ENCODE measurements at regions not wholly inside any gene's neighbourhood (a gene's known extent, or its start where the extent isn't known, plus 50 kb on each side); places are given as distances from the start of the nearest gene placed in this dataset.

- Histone ChIP-seq H3K27ac (peak overlapping the region in 1 of 2 donors; percentile 65), H3K9me3 (no peaks in the 10 kb centered on the region), H3K27me3 (no peaks in the 10 kb centered on the region), H3K4me1 (no peaks in the 10 kb centered on the region), H3K4me3 (no peak overlapping the region), H3K36me3 (no peaks in the 10 kb centered on the region)
- peak in 1 of 2 donors; percentile 39 for DNase-seq (ENCODE audit: low spot score in 2 of 2)
- TF ChIP-seq POLR2AphosphoS5 (IDR thresholded peaks at IDR 0.05) (peak in 1 of 3 donors; percentile 45), POLR2A (IDR thresholded peaks at IDR 0.05) (no peak)
- TF ChIP-seq, protein P1, sequence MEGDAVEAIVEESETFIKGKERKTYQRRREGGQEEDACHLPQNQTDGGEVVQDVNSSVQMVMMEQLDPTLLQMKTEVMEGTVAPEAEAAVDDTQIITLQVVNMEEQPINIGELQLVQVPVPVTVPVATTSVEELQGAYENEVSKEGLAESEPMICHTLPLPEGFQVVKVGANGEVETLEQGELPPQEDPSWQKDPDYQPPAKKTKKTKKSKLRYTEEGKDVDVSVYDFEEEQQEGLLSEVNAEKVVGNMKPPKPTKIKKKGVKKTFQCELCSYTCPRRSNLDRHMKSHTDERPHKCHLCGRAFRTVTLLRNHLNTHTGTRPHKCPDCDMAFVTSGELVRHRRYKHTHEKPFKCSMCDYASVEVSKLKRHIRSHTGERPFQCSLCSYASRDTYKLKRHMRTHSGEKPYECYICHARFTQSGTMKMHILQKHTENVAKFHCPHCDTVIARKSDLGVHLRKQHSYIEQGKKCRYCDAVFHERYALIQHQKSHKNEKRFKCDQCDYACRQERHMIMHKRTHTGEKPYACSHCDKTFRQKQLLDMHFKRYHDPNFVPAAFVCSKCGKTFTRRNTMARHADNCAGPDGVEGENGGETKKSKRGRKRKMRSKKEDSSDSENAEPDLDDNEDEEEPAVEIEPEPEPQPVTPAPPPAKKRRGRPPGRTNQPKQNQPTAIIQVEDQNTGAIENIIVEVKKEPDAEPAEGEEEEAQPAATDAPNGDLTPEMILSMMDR (IDR thresholded peaks at IDR 0.05) = no peak
- intact Hi-C loops (cut with DNase I; ENCODE audit: low total_unique reads) = no loop called here
Observed at GRCh38 chr1:81550753-81551152, 250.0 kb upstream of the ADGRL2 start.

DNA sequence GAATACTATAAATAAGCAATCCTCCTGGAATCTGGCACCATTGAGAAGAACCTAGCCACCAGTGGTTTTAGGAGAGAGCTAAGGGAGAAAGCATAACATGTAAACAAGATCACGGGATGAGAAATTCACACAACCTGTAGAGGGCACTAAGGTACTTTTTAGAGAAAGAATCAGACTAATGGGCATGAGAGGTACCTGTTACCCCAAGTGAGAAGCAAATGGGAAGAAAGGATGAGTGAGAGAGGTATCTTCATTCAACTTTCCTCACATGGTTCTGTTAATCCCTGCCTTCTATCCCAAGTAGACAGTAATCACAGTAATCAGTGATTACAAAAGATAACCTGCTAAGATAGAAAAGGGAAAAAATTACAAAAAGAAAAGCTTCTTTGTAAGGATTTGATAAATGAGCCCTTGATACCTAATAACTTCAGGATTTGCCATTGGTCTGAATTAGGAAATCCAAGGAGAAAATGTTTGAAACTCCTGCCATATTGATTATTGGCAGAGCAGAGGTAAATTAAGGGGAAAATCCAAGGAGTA lies 251.1 kb upstream of the ADGRL2 start:
- TF ChIP-seq POLR2A (IDR thresholded peaks at IDR 0.05) (no peak), POLR2AphosphoS5 (IDR thresholded peaks at IDR 0.05) (no peak)
- TF ChIP-seq, protein P1 (IDR thresholded peaks at IDR 0.05) = no peak

DNA sequence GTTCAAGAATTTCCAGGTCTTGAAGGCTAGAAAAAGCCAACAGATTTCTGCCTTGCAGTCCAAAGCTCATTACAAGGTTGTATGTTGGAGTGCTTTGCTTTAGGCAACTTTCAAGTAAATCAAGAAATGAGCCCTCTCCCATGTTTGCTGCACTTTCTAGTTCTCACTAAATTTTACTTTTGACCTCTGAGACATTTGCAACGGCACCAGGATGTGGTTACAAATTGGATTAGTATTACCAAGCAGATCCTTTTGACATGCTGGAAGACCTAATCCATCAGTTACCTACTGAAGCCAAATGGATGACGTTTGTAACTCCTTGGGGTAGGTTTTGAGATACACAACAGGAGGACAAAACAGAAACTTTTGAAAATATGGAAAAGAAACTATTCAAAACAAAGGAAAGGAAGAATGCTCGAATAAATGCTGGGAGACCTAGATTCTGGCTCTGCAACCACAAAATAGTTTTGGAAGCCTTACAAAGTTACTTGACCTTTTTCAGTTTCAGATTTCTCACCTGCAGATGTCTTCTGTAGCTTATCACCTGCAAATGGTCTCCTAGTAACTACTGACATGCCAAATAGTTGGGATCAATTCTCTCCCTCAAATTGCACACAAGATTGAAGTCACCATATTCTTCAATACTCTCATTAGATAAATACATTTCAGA lies 251.7 kb upstream of the ADGRL2 start:
- Histone ChIP-seq H3K4me1 (no peaks in the 10 kb centered on the region), H3K27ac (peak overlapping the region in 1 of 2 donors; percentile 5), H3K4me3 (no peak overlapping the region), H3K27me3 (no peaks in the 10 kb centered on the region), H3K36me3 (no peaks in the 10 kb centered on the region), H3K9me3 (no peaks in the 10 kb centered on the region)
- DNase-seq (ENCODE audit: low spot score in 2 of 2) = no peak
- no peak for TF ChIP-seq POLR2A (IDR thresholded peaks at IDR 0.05)
- TF ChIP-seq, protein P1 (IDR thresholded peaks at IDR 0.05) = no peak
- TF ChIP-seq POLR2AphosphoS5 (IDR thresholded peaks at IDR 0.05) = no peak
- intact Hi-C loops (cut with DNase I; ENCODE audit: low total_unique reads) = no loop called here

More for the DNA sequence above, 251.1 kb upstream of the ADGRL2 start:
- Histone ChIP-seq H3K27ac (peak overlapping the region in 1 of 2 donors; percentile 5), H3K9me3 (no peaks in the 10 kb centered on the region), H3K4me1 (no peaks in the 10 kb centered on the region), H3K36me3 (no peaks in the 10 kb centered on the region), H3K27me3 (no peaks in the 10 kb centered on the region), H3K4me3 (no peak overlapping the region)
- intact Hi-C loops (cut with DNase I; ENCODE audit: low total_unique reads) = no loop called here
- no peak for DNase-seq (ENCODE audit: low spot score in 2 of 2)

DNA sequence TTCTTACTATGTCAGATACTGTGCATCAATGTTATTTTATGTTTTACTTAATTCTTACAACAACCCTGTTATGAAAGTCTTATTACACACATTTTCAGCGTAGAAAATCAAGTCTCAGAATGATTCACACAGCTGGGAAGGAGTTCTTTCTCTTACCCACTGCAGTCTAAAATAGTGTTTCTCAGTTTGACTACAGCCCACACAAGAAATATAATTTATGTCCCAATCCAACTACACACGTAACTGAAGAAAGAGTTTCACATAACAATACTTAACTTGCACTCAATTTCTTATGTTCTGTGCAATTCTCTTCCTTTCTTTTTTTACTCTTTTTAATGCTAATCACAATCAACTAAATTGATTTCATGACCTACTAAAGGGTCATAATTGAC lies 252.8 kb upstream of the ADGRL2 start:
- TF ChIP-seq, protein P1 (IDR thresholded peaks at IDR 0.05) = no peak
- TF ChIP-seq POLR2A (IDR thresholded peaks at IDR 0.05) (no peak), POLR2AphosphoS5 (IDR thresholded peaks at IDR 0.05) (no peak)
- DNase-seq (ENCODE audit: low spot score in 2 of 2) = no peak
- Histone ChIP-seq H3K27ac (no peak overlapping the region), H3K27me3 (no peaks in the 10 kb centered on the region), H3K4me3 (no peak overlapping the region), H3K36me3 (no peaks in the 10 kb centered on the region), H3K4me1 (no peaks in the 10 kb centered on the region), H3K9me3 (no peaks in the 10 kb centered on the region)
- intact Hi-C loops (cut with DNase I; ENCODE audit: low total_unique reads) = no loop called here

DNA sequence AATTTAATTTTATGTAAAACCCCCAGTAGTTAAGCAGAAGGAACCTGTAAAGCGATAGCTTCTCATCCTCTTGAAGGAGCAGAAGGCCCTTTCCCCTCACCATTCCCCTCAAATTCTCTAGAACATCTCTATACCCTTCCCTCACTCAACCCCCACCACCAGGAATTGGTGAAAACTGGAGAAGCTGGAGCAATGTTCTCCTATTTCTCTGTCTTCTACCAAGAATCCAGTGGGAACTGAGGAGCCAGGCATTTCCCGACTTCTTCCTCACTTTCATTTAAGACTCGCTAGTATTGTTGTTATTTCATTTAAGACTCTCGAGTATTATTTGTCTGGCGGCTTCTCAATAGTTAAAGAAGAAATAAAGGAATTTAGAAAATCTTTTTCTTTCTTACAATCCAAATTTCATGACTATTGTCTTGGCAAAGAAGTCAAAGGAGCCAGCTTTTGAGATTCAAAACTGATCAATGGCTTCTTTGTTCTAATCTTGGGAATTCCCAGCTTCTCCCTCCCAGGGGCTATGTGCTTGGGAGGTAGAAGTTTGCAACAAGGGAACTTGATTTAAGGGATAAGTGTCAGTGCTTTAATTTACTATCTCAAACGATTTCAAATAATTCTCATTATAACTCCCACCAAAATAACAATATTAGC lies 253.3 kb upstream of the ADGRL2 start:
- Histone ChIP-seq H3K27ac (peak overlapping the region; percentile 4 to 31), H3K4me3 (peak overlapping the region in 1 of 3 donors; percentile 1), H3K27me3 (no peaks in the 10 kb centered on the region), H3K36me3 (no peaks in the 10 kb centered on the region), H3K9me3 (no peaks in the 10 kb centered on the region), H3K4me1 (no peaks in the 10 kb centered on the region)
- TF ChIP-seq, protein P1 (IDR thresholded peaks at IDR 0.05) = no peak
- no peak for TF ChIP-seq POLR2AphosphoS5 (IDR thresholded peaks at IDR 0.05)
- intact Hi-C loops (cut with DNase I; ENCODE audit: low total_unique reads) = no loop called here
- DNase-seq (ENCODE audit: low spot score in 2 of 2) = no peak

Data from breast epithelium (tissue), 4 donors.